ENCODE measurements at regions not wholly inside any gene's neighbourhood (a gene's known extent, or its start where the extent isn't known, plus 50 kb on each side); places are given as distances from the start of the nearest gene placed in this dataset.

GRCh38 chr7:12741951-12742575 is 54.6 kb downstream of the ARL4A start:
- DNase-seq (ENCODE audit: low read depth in 4 of 4, low spot score in 3 of 4): no peak

- DNase-seq (ENCODE audit: low read depth in 4 of 4, low spot score in 3 of 4): no peak
These were observed 58.8 kb downstream of the ARL4A start for GRCh38 chr7:12746211-12746610.

- DNase-seq (ENCODE audit: low read depth in 4 of 4, low spot score in 3 of 4): no peak
These were observed 60.4 kb downstream of the ARL4A start for GRCh38 chr7:12747687-12748306.

- no peak for DNase-seq (ENCODE audit: low read depth in 4 of 4, low spot score in 3 of 4)
These were observed 61.6 kb downstream of the ARL4A start for GRCh38 chr7:12749069-12749468.

- no peak for DNase-seq (ENCODE audit: low read depth in 4 of 4, low spot score in 3 of 4)
These were observed 62.3 kb downstream of the ARL4A start for GRCh38 chr7:12749746-12750145.

GRCh38 chr7:12751764-12752163 is 64.3 kb downstream of the ARL4A start:
- DNase-seq (ENCODE audit: low read depth in 4 of 4, low spot score in 3 of 4): no peak

GRCh38 chr7:12754179-12754578 is 66.7 kb downstream of the ARL4A start:
- no peak for DNase-seq (ENCODE audit: low read depth in 4 of 4, low spot score in 3 of 4)

- no peak for DNase-seq (ENCODE audit: low read depth in 4 of 4, low spot score in 3 of 4)
These were observed 69.4 kb downstream of the ARL4A start for GRCh38 chr7:12756821-12757220.

- DNase-seq (ENCODE audit: low read depth in 4 of 4, low spot score in 3 of 4): no peak
These were observed 70.0 kb downstream of the ARL4A start for GRCh38 chr7:12757443-12757842.

- DNase-seq (ENCODE audit: low read depth in 4 of 4, low spot score in 3 of 4): no peak
These were observed 71.7 kb downstream of the ARL4A start for GRCh38 chr7:12759151-12759550.

GRCh38 chr7:12761111-12761510 is 73.7 kb downstream of the ARL4A start:
- no peak for DNase-seq (ENCODE audit: low read depth in 4 of 4, low spot score in 3 of 4)

GRCh38 chr7:12761691-12762090 is 74.3 kb downstream of the ARL4A start:
- no peak for DNase-seq (ENCODE audit: low read depth in 4 of 4, low spot score in 3 of 4)

GRCh38 chr7:12764458-12764891 is 77.0 kb downstream of the ARL4A start:
- DNase-seq (ENCODE audit: low read depth in 4 of 4, low spot score in 3 of 4): no peak

GRCh38 chr7:12765431-12766100 is 78.1 kb downstream of the ARL4A start:
- no peak for DNase-seq (ENCODE audit: low read depth in 4 of 4, low spot score in 3 of 4)

- DNase-seq (ENCODE audit: low read depth in 4 of 4, low spot score in 3 of 4): no peak
These were observed 79.0 kb downstream of the ARL4A start for GRCh38 chr7:12766416-12766815.

GRCh38 chr7:12768948-12769347 is 81.5 kb downstream of the ARL4A start:
- no peak for DNase-seq (ENCODE audit: low read depth in 4 of 4, low spot score in 3 of 4)

- no peak for DNase-seq (ENCODE audit: low read depth in 4 of 4, low spot score in 3 of 4)
These were observed 82.0 kb downstream of the ARL4A start for GRCh38 chr7:12769444-12769843.

- DNase-seq (ENCODE audit: low read depth in 4 of 4, low spot score in 3 of 4): no peak
These were observed 83.0 kb downstream of the ARL4A start for GRCh38 chr7:12770227-12770975.

- peak; percentile 29 to 52 (median 38) for DNase-seq (ENCODE audit: low read depth in 4 of 4, low spot score in 3 of 4)
These were observed 84.0 kb downstream of the ARL4A start for GRCh38 chr7:12771378-12771877.

- no peak for DNase-seq (ENCODE audit: low read depth in 4 of 4, low spot score in 3 of 4)
These were observed 85.3 kb downstream of the ARL4A start for GRCh38 chr7:12772768-12773167.

- DNase-seq (ENCODE audit: low read depth in 4 of 4, low spot score in 3 of 4): no peak
These were observed 89.8 kb downstream of the ARL4A start for GRCh38 chr7:12777257-12777656.
